Left renal cortex interstitium (tissue), 4 donors: ENCODE measurements at regions not wholly inside any gene's neighbourhood (a gene's known extent, or its start where the extent isn't known, plus 50 kb on each side); places are given as distances from the start of the nearest gene placed in this dataset.

Experiments
- DNase-seq, 4 donors: peaks; one replicate each; pipeline ENCODE4 v3.0.0-alpha.2; 2013; ENCODE audit warnings: low read depth in 4 of 4, low spot score in 2 of 4, missing footprints in 1 of 4

- DNase-seq, result no peak
These were observed 156.1 kb upstream of the PTPRK start for GRCh38 chr6:128676456-128676855.

- no peak for DNase-seq
These were observed 151.6 kb upstream of the PTPRK start for GRCh38 chr6:128672023-128672422.

GRCh38 chr6:128667339-128667858 lies 147.0 kb upstream of the PTPRK start:
- no peak for DNase-seq

- DNase-seq, result no peak
These were observed 146.0 kb upstream of the PTPRK start for GRCh38 chr6:128666405-128666804.

- DNase-seq, result no peak
These were observed 142.8 kb upstream of the PTPRK start for GRCh38 chr6:128663238-128663637.

- DNase-seq, result no peak
These were observed 139.7 kb upstream of the PTPRK start for GRCh38 chr6:128659878-128660622.

- DNase-seq, result no peak
These were observed 138.9 kb upstream of the PTPRK start for GRCh38 chr6:128659276-128659675.

- no peak for DNase-seq
These were observed 136.8 kb upstream of the PTPRK start for GRCh38 chr6:128657181-128657580.

GRCh38 chr6:128655978-128656498 lies 135.6 kb upstream of the PTPRK start:
- no peak for DNase-seq

- no peak for DNase-seq
These were observed 127.7 kb upstream of the PTPRK start for GRCh38 chr6:128648022-128648598.

GRCh38 chr6:128642132-128642531 lies 121.7 kb upstream of the PTPRK start:
- DNase-seq, result no peak

GRCh38 chr6:128641703-128642102 lies 121.3 kb upstream of the PTPRK start:
- no peak for DNase-seq

GRCh38 chr6:128638817-128639216 lies 118.4 kb upstream of the PTPRK start:
- DNase-seq, result no peak

GRCh38 chr6:128635219-128635618 lies 114.8 kb upstream of the PTPRK start:
- DNase-seq, result no peak

- no peak for DNase-seq
These were observed 111.7 kb upstream of the PTPRK start for GRCh38 chr6:128632131-128632530.

- DNase-seq, result no peak
These were observed 110.6 kb upstream of the PTPRK start for GRCh38 chr6:128631031-128631430.

GRCh38 chr6:128630213-128630612 lies 109.8 kb upstream of the PTPRK start:
- no peak for DNase-seq

- DNase-seq, result no peak
These were observed 96.9 kb upstream of the PTPRK start for GRCh38 chr6:128617285-128617684.

- DNase-seq, result no peak
These were observed 95.9 kb upstream of the PTPRK start for GRCh38 chr6:128616342-128616741.

- no peak for DNase-seq
These were observed 86.2 kb upstream of the PTPRK start for GRCh38 chr6:128606611-128607010.

GRCh38 chr6:128605961-128606360 lies 85.6 kb upstream of the PTPRK start:
- no peak for DNase-seq

- DNase-seq, result no peak
These were observed 80.7 kb upstream of the PTPRK start for GRCh38 chr6:128601060-128601459.
